SH-SY5Y (cell line): ENCODE measurements at regions not wholly inside any gene's neighbourhood (a gene's known extent, or its start where the extent isn't known, plus 50 kb on each side); places are given as distances from the start of the nearest gene placed in this dataset.

Source experiments
- GATA2 ChIP-seq: IDR thresholded peaks from 2 replicates; pipeline ENCODE4 v1.6.1; 2011; ENCODE audit warnings: mild to moderate bottlenecking, low read depth, low read length
- GATA3 ChIP-seq: IDR thresholded peaks from 2 replicates; pipeline ENCODE4 v1.6.1; 2011; ENCODE audit warnings: low read depth, mild to moderate bottlenecking, low read length, moderate library complexity

GRCh38 chrX:6382284-6382683, 152.6 kb downstream of the VCX3A start:
- no peak for TF ChIP-seq GATA2
- no peak for TF ChIP-seq GATA3

- no peak for TF ChIP-seq GATA2
- no peak for TF ChIP-seq GATA3
These were observed 148.6 kb upstream of the NLGN4X start for GRCh38 chrX:6377103-6377764.

GRCh38 chrX:6374556-6374955, 145.9 kb upstream of the NLGN4X start:
- TF ChIP-seq GATA3, result no peak
- no peak for TF ChIP-seq GATA2

- TF ChIP-seq GATA3 (no peak), GATA2 (no peak)
These were observed 144.3 kb upstream of the NLGN4X start for GRCh38 chrX:6372981-6373380.

GRCh38 chrX:6371353-6371752, 142.7 kb upstream of the NLGN4X start:
- no peak for TF ChIP-seq GATA2
- no peak for TF ChIP-seq GATA3

GRCh38 chrX:6363188-6363587, 134.5 kb upstream of the NLGN4X start:
- no peak for TF ChIP-seq GATA2
- no peak for TF ChIP-seq GATA3

GRCh38 chrX:6325437-6325836, 96.8 kb upstream of the NLGN4X start:
- TF ChIP-seq GATA2 (no peak), GATA3 (no peak)

GRCh38 chrX:6313356-6313755, 84.7 kb upstream of the NLGN4X start:
- TF ChIP-seq GATA3 (no peak), GATA2 (no peak)

- TF ChIP-seq GATA3 (no peak), GATA2 (no peak)
These were observed 82.9 kb upstream of the NLGN4X start for GRCh38 chrX:6311540-6311939.

GRCh38 chrX:6307156-6307555, 78.5 kb upstream of the NLGN4X start:
- TF ChIP-seq GATA3 (no peak), GATA2 (no peak)

GRCh38 chrX:6299724-6300123, 71.1 kb upstream of the NLGN4X start:
- TF ChIP-seq GATA2 (no peak), GATA3 (no peak)

GRCh38 chrX:6293716-6294115, 65.0 kb upstream of the NLGN4X start:
- no peak for TF ChIP-seq GATA2

- TF ChIP-seq GATA2 (peak; percentile 78), GATA3 (peak; percentile 57; the same call in 1 of the 2 replicates)
These were observed 63.9 kb upstream of the NLGN4X start for GRCh38 chrX:6292599-6292998.

GRCh38 chrX:6291444-6291843, 62.8 kb upstream of the NLGN4X start:
- TF ChIP-seq GATA2, result no peak
- no peak for TF ChIP-seq GATA3

GRCh38 chrX:6283826-6284225, 55.2 kb upstream of the NLGN4X start:
- no peak for TF ChIP-seq GATA2
